ENCODE measurements at regions not wholly inside any gene's neighbourhood (a gene's known extent, or its start where the extent isn't known, plus 50 kb on each side); places are given as distances from the start of the nearest gene placed in this dataset.

GRCh38 chr2:12577091-12577490, 139.6 kb upstream of the TRIB2 start:
- no peak for DNase-seq

GRCh38 chr2:12577567-12578253, 139.0 kb upstream of the TRIB2 start:
- DNase-seq, result no peak

- DNase-seq, result no peak
Measured at GRCh38 chr2:12579018-12579417, 137.7 kb upstream of the TRIB2 start.

- DNase-seq, result no peak
Measured at GRCh38 chr2:12584338-12584737, 132.4 kb upstream of the TRIB2 start.

- no peak for DNase-seq
Measured at GRCh38 chr2:12585784-12586183, 131.0 kb upstream of the TRIB2 start.

GRCh38 chr2:12587228-12587627, 129.5 kb upstream of the TRIB2 start:
- no peak for DNase-seq

GRCh38 chr2:12587729-12588522, 128.8 kb upstream of the TRIB2 start:
- peak in 1 of 2 donors; percentile 5 for DNase-seq

- DNase-seq, result no peak
Measured at GRCh38 chr2:12588986-12589385, 127.8 kb upstream of the TRIB2 start.

- no peak for DNase-seq
Measured at GRCh38 chr2:12589802-12590320, 126.9 kb upstream of the TRIB2 start.

- no peak for DNase-seq
Measured at GRCh38 chr2:12592296-12592695, 124.4 kb upstream of the TRIB2 start.

- DNase-seq, result no peak
Measured at GRCh38 chr2:12594590-12594989, 122.1 kb upstream of the TRIB2 start.

- DNase-seq, result no peak
Measured at GRCh38 chr2:12596771-12597170, 120.0 kb upstream of the TRIB2 start.

- DNase-seq, result no peak
Measured at GRCh38 chr2:12597610-12598009, 119.1 kb upstream of the TRIB2 start.

- no peak for DNase-seq
Measured at GRCh38 chr2:12602661-12603060, 114.1 kb upstream of the TRIB2 start.

GRCh38 chr2:12603781-12604295, 112.9 kb upstream of the TRIB2 start:
- no peak for DNase-seq

- no peak for DNase-seq
Measured at GRCh38 chr2:12604341-12604740, 112.4 kb upstream of the TRIB2 start.

GRCh38 chr2:12605366-12605765, 111.4 kb upstream of the TRIB2 start:
- no peak for DNase-seq

- DNase-seq, result no peak
Measured at GRCh38 chr2:12605936-12606335, 110.8 kb upstream of the TRIB2 start.

- no peak for DNase-seq
Measured at GRCh38 chr2:12606472-12607000, 110.2 kb upstream of the TRIB2 start.

- DNase-seq, result no peak
Measured at GRCh38 chr2:12607971-12608370, 108.8 kb upstream of the TRIB2 start.

GRCh38 chr2:12610314-12610713, 106.4 kb upstream of the TRIB2 start:
- DNase-seq, result no peak

- DNase-seq, result no peak
Measured at GRCh38 chr2:12612168-12612567, 104.6 kb upstream of the TRIB2 start.

GRCh38 chr2:12612671-12613070, 104.1 kb upstream of the TRIB2 start:
- no peak for DNase-seq
